ENCODE measurements at regions not wholly inside any gene's neighbourhood (a gene's known extent, or its start where the extent isn't known, plus 50 kb on each side); places are given as distances from the start of the nearest gene placed in this dataset.

DNA sequence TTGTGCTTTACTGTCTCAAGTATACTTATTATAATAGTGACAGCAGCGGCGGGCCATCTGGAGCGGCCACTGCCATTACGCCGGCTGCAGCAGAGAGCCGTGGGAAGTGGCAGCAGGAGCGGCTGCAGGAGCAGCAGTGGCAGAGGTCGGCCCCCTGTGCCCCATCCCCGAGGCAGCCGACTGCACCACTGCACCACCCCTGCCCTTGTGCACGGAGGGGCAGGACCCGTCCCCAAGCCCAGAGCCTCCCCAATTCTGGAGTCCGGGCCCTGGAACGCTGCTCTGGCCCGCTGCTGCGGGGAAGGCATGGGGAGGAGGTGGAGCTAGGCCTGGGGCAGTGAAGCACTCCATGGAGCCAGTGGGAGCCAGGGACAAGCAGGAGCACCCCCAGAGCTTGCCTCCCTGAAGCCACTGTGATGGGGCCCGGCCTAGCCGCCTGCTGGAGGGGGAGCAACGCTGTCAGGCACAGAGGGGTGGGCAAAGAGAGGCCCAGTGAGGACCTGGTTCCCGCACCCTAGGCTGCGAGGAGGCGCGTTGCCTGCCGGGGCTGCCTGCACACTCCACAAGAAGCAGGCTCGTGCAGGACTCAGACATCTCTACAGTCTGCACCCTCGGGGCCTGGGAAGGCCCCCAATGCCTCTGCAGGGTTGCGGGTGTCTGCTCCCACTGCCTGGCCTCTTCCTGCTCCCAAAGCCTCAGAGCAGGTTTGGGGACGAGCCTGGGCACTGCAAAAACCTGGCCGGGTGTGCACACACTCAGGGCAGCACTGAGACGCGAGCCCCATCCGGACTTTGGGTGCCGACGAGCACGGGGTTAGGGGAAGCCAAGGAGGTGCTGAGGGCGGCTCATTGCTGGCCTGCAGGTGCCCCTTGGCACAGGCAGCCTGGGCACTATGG is 74.2 kb upstream of the RASSF8 start:
- TF ChIP-seq, protein P1, sequence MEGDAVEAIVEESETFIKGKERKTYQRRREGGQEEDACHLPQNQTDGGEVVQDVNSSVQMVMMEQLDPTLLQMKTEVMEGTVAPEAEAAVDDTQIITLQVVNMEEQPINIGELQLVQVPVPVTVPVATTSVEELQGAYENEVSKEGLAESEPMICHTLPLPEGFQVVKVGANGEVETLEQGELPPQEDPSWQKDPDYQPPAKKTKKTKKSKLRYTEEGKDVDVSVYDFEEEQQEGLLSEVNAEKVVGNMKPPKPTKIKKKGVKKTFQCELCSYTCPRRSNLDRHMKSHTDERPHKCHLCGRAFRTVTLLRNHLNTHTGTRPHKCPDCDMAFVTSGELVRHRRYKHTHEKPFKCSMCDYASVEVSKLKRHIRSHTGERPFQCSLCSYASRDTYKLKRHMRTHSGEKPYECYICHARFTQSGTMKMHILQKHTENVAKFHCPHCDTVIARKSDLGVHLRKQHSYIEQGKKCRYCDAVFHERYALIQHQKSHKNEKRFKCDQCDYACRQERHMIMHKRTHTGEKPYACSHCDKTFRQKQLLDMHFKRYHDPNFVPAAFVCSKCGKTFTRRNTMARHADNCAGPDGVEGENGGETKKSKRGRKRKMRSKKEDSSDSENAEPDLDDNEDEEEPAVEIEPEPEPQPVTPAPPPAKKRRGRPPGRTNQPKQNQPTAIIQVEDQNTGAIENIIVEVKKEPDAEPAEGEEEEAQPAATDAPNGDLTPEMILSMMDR (IDR thresholded peaks at IDR 0.05) = no peak
- TF ChIP-seq ZFX (IDR thresholded peaks at IDR 0.05; ENCODE audit: borderline replicate concordance) = no peak
